HepG2 (cell line): ENCODE measurements at regions not wholly inside any gene's neighbourhood (a gene's known extent, or its start where the extent isn't known, plus 50 kb on each side); places are given as distances from the start of the nearest gene placed in this dataset.
A peak's percentile ranks its signal among the peaks of the same experiment; 100 is the strongest.
"Not testable (repeated sequence)": the region's sequence is repeated elsewhere in the genome, so short reads cannot be mapped to it uniquely, and the experiment has no call there.

ENCODE experiments used
- ATAC-seq: fragments of 200-7000 bp; cut with Tn5 transposase; 3 replicates; pipeline ENCODE4 v1.9.1; 2020; ENCODE audit warnings: mild to moderate bottlenecking, moderate library complexity
- BruUV-seq: library from RNA; stranded (reverse); fragments of 400-500 nt; replicated peaks from 2 replicates; lab custom pipeline; 2021; lab: Mats Ljungman, UMichigan
- CTCF ChIA-PET: fragments of 300-600 bp; formaldehyde crosslinking; extraction: SDS; loops from one replicate; lab custom pipeline; 2021; ENCODE audit warnings: low total read pairs, inconsistent platforms, low intra/inter-chr PET ratio; lab: Yijun Ruan, JAX
- POLR2A ChIA-PET: fragments of 350-600 bp; sonication (Branson Sonifier 250); formaldehyde crosslinking; loops from one replicate; lab custom pipeline; 2020; ENCODE audit warnings: antibody characterized with exemption, inconsistent platforms; lab: Yijun Ruan, JAX
- DNase-seq: peaks from one replicate; pipeline ENCODE4 v3.0.0-alpha.2; 2015; ENCODE audit warnings: low spot score
- FAIRE-seq: peaks from 3 replicates; lab custom pipeline; 2011; peaks lifted over from hg19 to GRCh38; lab: Jason Lieb, UNC
- H2AFZ ChIP-seq: one replicate; pipeline ENCODE4 v1.6.1; 2011; ENCODE audit warnings: low read length, inconsistent platforms
- H3K27ac ChIP-seq: fragments of 300-600 bp; 3 replicates; pipeline ENCODE4 v1.8.0; 2011; ENCODE audit warnings: mixed run types, mild to moderate bottlenecking, mixed read lengths, low read length, inconsistent platforms; ENCODE audit not compliant: insufficient read depth; ENCODE audit errors: extremely low read length
- H3K27me3 ChIP-seq, 2 experiments: fragments of 200-600 bp in 1 of 2; 2 replicates in 1 of 2; 3 replicates in 1 of 2; pipeline versions ENCODE4 v1.6.0 to v1.8.0; 2011; ENCODE audit warnings: low read length in 2 of 2, mild to moderate bottlenecking in 2 of 2, moderate library complexity in 2 of 2, inconsistent platforms in 1 of 2; ENCODE audit not compliant: insufficient read depth in 2 of 2, control insufficient read depth in 1 of 2
- H3K36me3 ChIP-seq, 2 experiments: fragments of 200-600 bp in 1 of 2; replicated peaks in 1 of 2; 2 replicates in 1 of 2; 3 replicates in 1 of 2; pipeline versions ENCODE4 v1.5.1 to v1.8.0; 2011; ENCODE audit warnings: low read length in 2 of 2, inconsistent platforms in 1 of 2; ENCODE audit not compliant: insufficient read depth in 2 of 2, control insufficient read depth in 1 of 2
- H3K4me1 ChIP-seq: 2 replicates; pipeline ENCODE4 v1.5.1; 2012; ENCODE audit warnings: low read length, inconsistent platforms; ENCODE audit not compliant: insufficient read depth
- H3K4me2 ChIP-seq: 2 replicates; pipeline ENCODE4 v1.6.0; 2011; ENCODE audit warnings: low read depth, low read length, inconsistent platforms
- H3K4me3 ChIP-seq, 3 experiments: fragments of 200-600 bp in 1 of 3; sonication (generic), shearing (Covaris generic) in 1 of 3; replicated peaks in 1 of 3; 2 replicates each; pipeline ENCODE4 v1.5.1; 2011 to 2016; ENCODE audit warnings: low read length in 3 of 3, inconsistent platforms in 2 of 3, low read depth in 2 of 3, mild to moderate bottlenecking in 2 of 3, control low read depth in 1 of 3, mixed read lengths in 1 of 3; ENCODE audit not compliant: insufficient read depth in 1 of 3
- H3K79me2 ChIP-seq: one replicate; pipeline ENCODE4 v1.6.1; 2011; ENCODE audit warnings: low read length, inconsistent platforms; ENCODE audit not compliant: insufficient read depth
- H3K9ac ChIP-seq: 2 replicates; pipeline ENCODE4 v1.6.0; 2011; ENCODE audit warnings: mild to moderate bottlenecking, low read depth, low read length, inconsistent platforms; ENCODE audit not compliant: insufficient read depth
- H3K9me3 ChIP-seq: 2 replicates; pipeline ENCODE4 v1.5.1; 2012; ENCODE audit warnings: mild to moderate bottlenecking, low read length
- H4K20me1 ChIP-seq: 2 replicates; pipeline ENCODE4 v1.6.0; 2011; ENCODE audit warnings: inconsistent platforms, mild to moderate bottlenecking, low read length, moderate library complexity; ENCODE audit not compliant: insufficient read depth
- KAT8 ChIP-seq: IDR thresholded peaks from 2 replicates; pipeline ENCODE4 v1.6.1; 2016; ENCODE audit warnings: missing genetic modification reagents, missing compliant biosample characterization
- ZNF281 ChIP-seq: sonication (generic); formaldehyde crosslinking; IDR thresholded peaks from 2 replicates; pipeline ENCODE4 v1.4.0; 2020; ENCODE audit warnings: missing genetic modification reagents, borderline replicate concordance
- ZNF687 ChIP-seq: sonication (generic); formaldehyde crosslinking; IDR thresholded peaks from 2 replicates; pipeline ENCODE4 v1.5.1; 2020; ENCODE audit warnings: mild to moderate bottlenecking, missing genetic modification reagents, moderate library complexity
- WGBS: methylation state at CpG from one replicate; pipeline ENCODE4 v1.1.6; 2017; ENCODE audit warnings: low lambda C conversion rate; 5-methylcytosine and 5-hydroxymethylcytosine counted together
- in situ Hi-C: cut with HindIII; loops from 2 replicates; pipeline ENCODE4 v1.10.0; 2017; ENCODE audit warnings: low pct_unique_long_range_greater_than_20kb; ENCODE audit not compliant: extremely low pct_ligation_motif_present
- intact Hi-C: fragments of 100-400 bp; cut with micrococcal nuclease; formaldehyde crosslinking; loops from one replicate; pipeline ENCODE4 v1.10.0; 2022; ENCODE audit not compliant: unreplicated experiment

GRCh38 chr1:207196135-207196534, 92.1 kb downstream of the C4BPA start:
- H4K20me1 ChIP-seq, in situ Hi-C loops, BruUV-seq, POLR2A ChIA-PET, CTCF ChIA-PET, H3K27me3 ChIP-seq, intact Hi-C loops, H3K27ac ChIP-seq, H3K4me3 ChIP-seq, H3K79me2 ChIP-seq, H2AFZ ChIP-seq, H3K36me3 ChIP-seq, H3K9me3 ChIP-seq, H3K4me1 ChIP-seq, ATAC-seq, FAIRE-seq, H3K9ac ChIP-seq, DNase-seq: not testable (repeated sequence)
- peak overlapping the region; percentile 32; the same call in 1 of the 2 replicates for H3K4me2 ChIP-seq
- 69% methylated on average over 4 of the region's 7 CpGs for WGBS
- TF ChIP-seq ZNF281 (CRISPR knock-in tag) (peak; percentile 67), KAT8 (0 out of 2 replicates have a peak, but pooled peaks have one; percentile 26), ZNF687 (CRISPR knock-in tag) (peak; percentile 39)

- H3K4me1 ChIP-seq, result peaks cover 15% of the 10 kb centered on the region
- intact Hi-C loops, H3K9me3 ChIP-seq, H3K36me3 ChIP-seq, H3K27me3 ChIP-seq, H3K4me2 ChIP-seq, ATAC-seq, H4K20me1 ChIP-seq, H2AFZ ChIP-seq, DNase-seq, H3K79me2 ChIP-seq, in situ Hi-C loops, CTCF ChIA-PET, H3K9ac ChIP-seq, POLR2A ChIA-PET, H3K27ac ChIP-seq, BruUV-seq, H3K4me3 ChIP-seq, FAIRE-seq: not testable (repeated sequence)
- WGBS, result 25% methylated on average over 3 of the region's 3 CpGs
Observed at GRCh38 chr1:207201534-207201933, 97.5 kb downstream of the C4BPA start.
